ENCODE measurements at regions not wholly inside any gene's neighbourhood (a gene's known extent, or its start where the extent isn't known, plus 50 kb on each side); places are given as distances from the start of the nearest gene placed in this dataset.

DNA sequence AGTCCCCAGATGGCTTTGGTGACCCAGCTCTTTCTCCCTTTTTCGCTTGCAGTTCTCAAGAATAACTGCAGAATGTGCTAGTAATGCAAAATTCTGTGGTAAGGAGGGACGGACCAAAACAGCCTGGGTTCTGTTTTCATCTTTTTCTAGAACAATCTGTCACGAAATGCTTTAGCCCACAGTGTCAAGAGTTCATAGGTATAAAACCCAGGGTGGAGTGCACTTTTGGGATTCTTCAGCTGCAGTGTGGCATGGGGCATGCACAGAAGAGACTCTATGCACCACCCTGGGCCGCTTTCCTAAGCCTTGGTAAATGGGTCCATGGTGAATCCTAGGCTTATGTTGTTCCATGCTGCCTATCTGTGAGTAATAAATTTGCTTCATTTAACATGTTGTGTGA lies 1072.7 kb upstream of the GBE1 start:
- H3K4me1 ChIP-seq = no peaks in the 10 kb centered on the region
- H3K9ac ChIP-seq = no peak overlapping the region
- no peak overlapping the region for H3K4me2 ChIP-seq (ENCODE audit: low read length)
- H3K79me2 ChIP-seq = no peaks in the 10 kb centered on the region
- no peaks in the 10 kb centered on the region for H3K36me3 ChIP-seq (ENCODE audit: control insufficient read depth, insufficient read depth, low read length)
- no peaks in the 10 kb centered on the region for H3K9me3 ChIP-seq (ENCODE audit: control insufficient read depth, low read length)
- H3K4me3 ChIP-seq (ENCODE audit: low read depth, low read length) = no peak overlapping the region
- H3K27me3 ChIP-seq (ENCODE audit: control insufficient read depth, insufficient read depth, low read length) = no peaks in the 10 kb centered on the region
- H2AFZ ChIP-seq = no peak overlapping the region
- TF ChIP-seq, protein P1, sequence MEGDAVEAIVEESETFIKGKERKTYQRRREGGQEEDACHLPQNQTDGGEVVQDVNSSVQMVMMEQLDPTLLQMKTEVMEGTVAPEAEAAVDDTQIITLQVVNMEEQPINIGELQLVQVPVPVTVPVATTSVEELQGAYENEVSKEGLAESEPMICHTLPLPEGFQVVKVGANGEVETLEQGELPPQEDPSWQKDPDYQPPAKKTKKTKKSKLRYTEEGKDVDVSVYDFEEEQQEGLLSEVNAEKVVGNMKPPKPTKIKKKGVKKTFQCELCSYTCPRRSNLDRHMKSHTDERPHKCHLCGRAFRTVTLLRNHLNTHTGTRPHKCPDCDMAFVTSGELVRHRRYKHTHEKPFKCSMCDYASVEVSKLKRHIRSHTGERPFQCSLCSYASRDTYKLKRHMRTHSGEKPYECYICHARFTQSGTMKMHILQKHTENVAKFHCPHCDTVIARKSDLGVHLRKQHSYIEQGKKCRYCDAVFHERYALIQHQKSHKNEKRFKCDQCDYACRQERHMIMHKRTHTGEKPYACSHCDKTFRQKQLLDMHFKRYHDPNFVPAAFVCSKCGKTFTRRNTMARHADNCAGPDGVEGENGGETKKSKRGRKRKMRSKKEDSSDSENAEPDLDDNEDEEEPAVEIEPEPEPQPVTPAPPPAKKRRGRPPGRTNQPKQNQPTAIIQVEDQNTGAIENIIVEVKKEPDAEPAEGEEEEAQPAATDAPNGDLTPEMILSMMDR (IDR thresholded peaks at IDR 0.05) = no peak
- H3K27ac ChIP-seq = no peak overlapping the region

DNA sequence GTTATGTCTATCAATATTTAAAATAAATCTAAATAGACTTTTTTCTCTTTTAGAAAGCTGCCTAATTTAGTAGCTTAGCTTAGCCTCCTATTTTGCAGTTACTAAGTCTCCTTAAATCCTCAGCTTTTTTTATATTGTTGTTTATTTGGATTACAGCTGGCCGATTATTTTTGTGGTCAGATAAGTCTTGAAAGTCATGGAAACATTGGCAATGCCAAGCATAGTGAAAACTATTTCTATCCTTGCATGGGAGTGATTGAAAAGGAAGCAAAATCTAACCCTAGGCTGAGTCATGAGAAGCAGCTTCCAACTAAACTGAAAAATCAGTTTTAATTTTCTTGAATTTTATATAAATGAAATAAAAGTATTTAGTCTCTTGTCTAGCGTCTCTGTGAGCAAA lies 1063.0 kb upstream of the GBE1 start:
- H3K9ac ChIP-seq = no peak overlapping the region
- H3K4me3 ChIP-seq (ENCODE audit: low read depth, low read length) = no peak overlapping the region
- H3K27ac ChIP-seq = no peak overlapping the region
- H3K4me1 ChIP-seq = no peaks in the 10 kb centered on the region
- no peak overlapping the region for H3K4me2 ChIP-seq (ENCODE audit: low read length)
- H3K36me3 ChIP-seq (ENCODE audit: control insufficient read depth, insufficient read depth, low read length) = no peaks in the 10 kb centered on the region
- H2AFZ ChIP-seq = no peak overlapping the region
- H3K9me3 ChIP-seq (ENCODE audit: control insufficient read depth, low read length) = no peaks in the 10 kb centered on the region
- no peaks in the 10 kb centered on the region for H3K27me3 ChIP-seq (ENCODE audit: control insufficient read depth, insufficient read depth, low read length)
- no peaks in the 10 kb centered on the region for H3K79me2 ChIP-seq
- TF ChIP-seq, protein P1 (IDR thresholded peaks at IDR 0.05) = no peak

DNA sequence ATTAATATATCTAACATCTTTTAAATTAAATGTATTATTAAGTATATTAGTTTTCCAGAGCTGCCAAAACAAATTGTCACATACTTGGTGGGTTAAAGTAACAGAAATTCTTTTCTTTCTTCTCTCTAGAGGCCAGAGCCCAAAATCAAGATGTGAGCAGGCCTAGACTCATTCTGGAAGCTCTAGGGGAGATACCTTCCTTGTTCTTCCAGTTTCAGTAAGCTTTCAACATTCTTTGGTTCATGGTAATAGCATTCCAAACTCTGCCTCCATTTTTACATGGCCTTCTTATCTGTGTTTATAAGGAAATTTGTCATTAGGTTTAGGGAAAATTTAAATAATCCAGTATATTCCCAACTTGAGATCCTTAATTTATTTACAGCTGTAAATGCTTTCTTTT lies 1054.6 kb upstream of the GBE1 start:
- Histone ChIP-seq H3K79me2 (no peaks in the 10 kb centered on the region), H3K4me3 (ENCODE audit: low read depth, low read length) (no peak overlapping the region), H3K36me3 (ENCODE audit: control insufficient read depth, insufficient read depth, low read length) (no peaks in the 10 kb centered on the region), H3K9ac (no peak overlapping the region), H3K27me3 (ENCODE audit: control insufficient read depth, insufficient read depth, low read length) (no peaks in the 10 kb centered on the region), H3K4me1 (no peaks in the 10 kb centered on the region), H3K27ac (no peak overlapping the region), H3K4me2 (ENCODE audit: low read length) (no peak overlapping the region), H3K9me3 (ENCODE audit: control insufficient read depth, low read length) (no peaks in the 10 kb centered on the region), H2AFZ (no peak overlapping the region)
- TF ChIP-seq, protein P1 (IDR thresholded peaks at IDR 0.05) = no peak

DNA sequence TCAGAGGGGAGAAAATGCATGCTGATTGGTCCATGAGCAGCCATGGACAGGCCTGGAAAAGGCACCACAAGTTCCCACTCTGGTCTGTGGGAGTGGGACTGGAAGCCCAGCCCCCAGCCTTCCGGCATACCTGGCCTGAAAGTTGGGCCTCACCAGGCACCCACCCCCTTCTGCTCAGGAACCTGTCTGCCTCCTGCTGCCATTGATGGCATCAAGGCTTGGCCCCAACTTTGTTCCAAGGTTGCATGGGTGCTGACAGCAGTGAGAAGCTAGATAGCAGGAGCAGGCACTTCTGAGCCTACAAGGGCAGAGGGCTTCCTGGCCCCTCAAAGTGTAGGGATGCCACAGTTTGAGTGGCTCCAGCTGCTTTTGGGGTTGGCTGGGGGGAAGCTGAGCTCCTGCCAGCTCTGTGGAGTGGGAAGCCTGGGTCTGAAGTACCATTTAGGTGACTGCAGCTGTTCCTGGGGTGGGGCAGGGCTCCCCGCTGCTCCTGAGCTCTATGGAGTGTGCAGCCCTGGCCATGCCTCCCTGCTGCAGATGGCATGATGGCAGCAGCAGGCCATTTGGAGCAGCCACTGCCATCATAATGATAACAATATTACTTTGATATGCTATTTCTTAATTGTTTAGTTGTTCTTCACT lies 1054.1 kb upstream of the GBE1 start:
- H3K27ac ChIP-seq = no peak overlapping the region
- H2AFZ ChIP-seq = no peak overlapping the region
- no peak overlapping the region for H3K4me3 ChIP-seq (ENCODE audit: low read depth, low read length)
- H3K9ac ChIP-seq = no peak overlapping the region
- no peak overlapping the region for H3K4me2 ChIP-seq (ENCODE audit: low read length)
- no peaks in the 10 kb centered on the region for H3K36me3 ChIP-seq (ENCODE audit: control insufficient read depth, insufficient read depth, low read length)
- H3K27me3 ChIP-seq (ENCODE audit: control insufficient read depth, insufficient read depth, low read length) = no peaks in the 10 kb centered on the region
- H3K9me3 ChIP-seq (ENCODE audit: control insufficient read depth, low read length) = no peaks in the 10 kb centered on the region
- no peaks in the 10 kb centered on the region for H3K79me2 ChIP-seq
- TF ChIP-seq, protein P1 (IDR thresholded peaks at IDR 0.05) = no peak
- no peaks in the 10 kb centered on the region for H3K4me1 ChIP-seq

DNA sequence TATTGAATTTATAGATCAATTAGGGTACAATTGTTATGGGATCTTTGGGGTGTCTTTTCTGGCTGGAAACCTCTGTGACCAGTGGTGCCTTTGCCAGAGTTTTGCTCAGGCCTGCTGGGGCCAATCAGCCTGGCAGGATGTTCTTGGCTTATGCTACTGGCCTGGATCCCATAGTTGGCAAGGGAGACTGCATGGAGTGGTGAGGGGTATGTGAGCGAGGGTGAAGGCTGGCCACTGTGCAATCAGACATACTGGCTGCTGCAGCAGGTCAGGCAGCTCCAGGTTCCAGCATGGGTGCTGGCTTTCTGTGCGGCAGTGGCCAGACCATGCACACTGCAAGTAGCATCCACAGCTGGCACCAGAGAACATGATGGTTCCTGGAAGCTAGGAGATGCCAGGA lies 1053.2 kb upstream of the GBE1 start:
- Histone ChIP-seq H2AFZ (no peak overlapping the region), H3K4me3 (ENCODE audit: low read depth, low read length) (no peak overlapping the region), H3K27me3 (ENCODE audit: control insufficient read depth, insufficient read depth, low read length) (no peaks in the 10 kb centered on the region), H3K4me1 (no peaks in the 10 kb centered on the region), H3K4me2 (ENCODE audit: low read length) (no peak overlapping the region), H3K79me2 (no peaks in the 10 kb centered on the region), H3K36me3 (ENCODE audit: control insufficient read depth, insufficient read depth, low read length) (no peaks in the 10 kb centered on the region), H3K9ac (no peak overlapping the region), H3K27ac (no peak overlapping the region), H3K9me3 (ENCODE audit: control insufficient read depth, low read length) (no peaks in the 10 kb centered on the region)
- TF ChIP-seq, protein P1 (IDR thresholded peaks at IDR 0.05) = no peak
